ENCODE measurements at regions not wholly inside any gene's neighbourhood (a gene's known extent, or its start where the extent isn't known, plus 50 kb on each side); places are given as distances from the start of the nearest gene placed in this dataset.

DNA sequence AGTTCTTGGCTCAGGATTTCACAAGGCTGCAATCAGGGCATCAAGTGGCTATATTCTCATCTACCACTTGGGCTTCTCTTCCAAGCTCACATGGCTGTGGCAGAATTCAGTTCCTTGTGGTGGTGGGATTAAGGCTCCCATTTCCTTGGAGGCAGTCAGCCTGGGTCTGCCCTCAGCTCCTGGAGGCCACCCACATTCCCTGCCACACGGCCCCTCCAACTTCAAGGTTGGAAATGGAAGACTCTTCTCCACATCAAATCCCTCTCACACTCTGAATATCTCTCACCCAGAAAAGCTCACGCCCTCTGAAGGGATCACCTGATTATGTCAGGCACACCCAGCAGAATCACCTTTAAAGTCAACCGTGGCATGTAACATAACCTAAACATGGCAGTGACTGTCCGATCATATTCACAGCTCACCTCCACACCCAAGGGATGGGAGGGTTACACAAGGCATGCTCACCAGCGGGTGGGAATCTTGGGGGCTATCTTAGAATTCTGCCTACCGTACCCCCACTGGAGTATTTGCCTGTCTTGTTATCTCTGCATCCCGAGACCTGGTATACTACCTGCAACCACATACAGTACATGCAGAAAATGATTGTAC lies 256.2 kb upstream of the KLHL29 start:
- Histone ChIP-seq H3K36me3 (ENCODE audit: control insufficient read depth, insufficient read depth, low read length) (no peaks in the 10 kb centered on the region), H3K56ac (ENCODE audit: low read length) (no peak overlapping the region), H4K8ac (ENCODE audit: low read depth, low read length) (no peak overlapping the region), H2BK15ac (replicated peaks; ENCODE audit: low read depth) (no peak overlapping the region), H2AK5ac (ENCODE audit: low read length) (no peak overlapping the region), H3K4ac (ENCODE audit: low read depth, low read length) (no peak overlapping the region), H3K27me3 (ENCODE audit: insufficient read depth, low read length, poor library complexity) (no peaks in the 10 kb centered on the region), H3K18ac (ENCODE audit: low read length) (no peak overlapping the region), H3K23ac (ENCODE audit: low read length) (no peak overlapping the region), H3K79me1 (ENCODE audit: low read length) (no peaks in the 10 kb centered on the region), H3K4me3 (ENCODE audit: low read length) (no peak overlapping the region), H3K27ac (ENCODE audit: low read depth, low read length) (no peak overlapping the region), H2BK120ac (ENCODE audit: low read depth, low read length) (no peak overlapping the region), H3K4me2 (ENCODE audit: low read length) (no peak overlapping the region), H3K79me2 (ENCODE audit: control insufficient read depth, insufficient read depth, low read length) (no peaks in the 10 kb centered on the region), H3K4me1 (ENCODE audit: control insufficient read depth, low read depth, low read length) (no peaks in the 10 kb centered on the region), H2BK5ac (ENCODE audit: low read length) (no peak overlapping the region), H3K9ac (ENCODE audit: low read length) (no peak overlapping the region), H4K5ac (ENCODE audit: low read length) (no peak overlapping the region)
- no peak for DNase-seq
- WGBS (ENCODE audit: extremely low coverage, insufficient coverage, low lambda C conversion rate), result no CpG with 5 or more reads among the region's 7 CpGs

GRCh38 chr2:23131066-23131575 lies 253.9 kb upstream of the KLHL29 start:
- H2BK120ac ChIP-seq (ENCODE audit: low read depth, low read length), result no peak overlapping the region
- no peaks in the 10 kb centered on the region for H3K79me1 ChIP-seq (ENCODE audit: low read length)
- no peak overlapping the region for H3K4me3 ChIP-seq (ENCODE audit: low read length)
- H3K56ac ChIP-seq (ENCODE audit: low read length), result no peak overlapping the region
- no peak overlapping the region for H3K4ac ChIP-seq (ENCODE audit: low read depth, low read length)
- no peak overlapping the region for H2BK15ac ChIP-seq (replicated peaks; ENCODE audit: low read depth)
- H3K4me1 ChIP-seq (ENCODE audit: control insufficient read depth, low read depth, low read length), result peaks cover 3% of the 10 kb centered on the region
- no peak overlapping the region for H4K5ac ChIP-seq (ENCODE audit: low read length)
- H3K27me3 ChIP-seq (ENCODE audit: insufficient read depth, low read length, poor library complexity), result no peaks in the 10 kb centered on the region
- H2AK5ac ChIP-seq (ENCODE audit: low read length), result no peak overlapping the region
- no peak overlapping the region for H4K8ac ChIP-seq (ENCODE audit: low read depth, low read length)
- peak; percentile 54 for DNase-seq
- no peak overlapping the region for H3K9ac ChIP-seq (ENCODE audit: low read length)
- no peak overlapping the region for H3K27ac ChIP-seq (ENCODE audit: low read depth, low read length)
- no peak overlapping the region for H3K18ac ChIP-seq (ENCODE audit: low read length)
- no peak overlapping the region for H2BK5ac ChIP-seq (ENCODE audit: low read length)
- WGBS (ENCODE audit: extremely low coverage, insufficient coverage, low lambda C conversion rate), result no CpG with 5 or more reads among the region's 4 CpGs
- no peaks in the 10 kb centered on the region for H3K36me3 ChIP-seq (ENCODE audit: control insufficient read depth, insufficient read depth, low read length)
- H3K23ac ChIP-seq (ENCODE audit: low read length), result no peak overlapping the region
- H3K79me2 ChIP-seq (ENCODE audit: control insufficient read depth, insufficient read depth, low read length), result no peaks in the 10 kb centered on the region
- no peak overlapping the region for H3K4me2 ChIP-seq (ENCODE audit: low read length)

- Histone ChIP-seq H3K9ac (ENCODE audit: low read length) (no peak overlapping the region), H3K27ac (ENCODE audit: low read depth, low read length) (no peak overlapping the region), H4K8ac (ENCODE audit: low read depth, low read length) (no peak overlapping the region), H3K18ac (ENCODE audit: low read length) (no peak overlapping the region), H3K23ac (ENCODE audit: low read length) (no peak overlapping the region), H3K4ac (ENCODE audit: low read depth, low read length) (no peak overlapping the region), H3K4me2 (ENCODE audit: low read length) (no peak overlapping the region), H3K79me1 (ENCODE audit: low read length) (no peaks in the 10 kb centered on the region), H2BK5ac (ENCODE audit: low read length) (no peak overlapping the region), H3K36me3 (ENCODE audit: control insufficient read depth, insufficient read depth, low read length) (no peaks in the 10 kb centered on the region), H2BK15ac (replicated peaks; ENCODE audit: low read depth) (no peak overlapping the region), H3K56ac (ENCODE audit: low read length) (no peak overlapping the region), H2BK120ac (ENCODE audit: low read depth, low read length) (no peak overlapping the region), H3K79me2 (ENCODE audit: control insufficient read depth, insufficient read depth, low read length) (no peaks in the 10 kb centered on the region), H4K5ac (ENCODE audit: low read length) (no peak overlapping the region), H2AK5ac (ENCODE audit: low read length) (no peak overlapping the region), H3K4me3 (ENCODE audit: low read length) (no peak overlapping the region), H3K27me3 (ENCODE audit: insufficient read depth, low read length, poor library complexity) (no peaks in the 10 kb centered on the region), H3K4me1 (ENCODE audit: control insufficient read depth, low read depth, low read length) (peaks cover 3% of the 10 kb centered on the region)
- no CpG with 5 or more reads among the region's 2 CpGs for WGBS (ENCODE audit: extremely low coverage, insufficient coverage, low lambda C conversion rate)
- DNase-seq, result no peak
Observed at GRCh38 chr2:23132000-23132399, 253.0 kb upstream of the KLHL29 start.

DNA sequence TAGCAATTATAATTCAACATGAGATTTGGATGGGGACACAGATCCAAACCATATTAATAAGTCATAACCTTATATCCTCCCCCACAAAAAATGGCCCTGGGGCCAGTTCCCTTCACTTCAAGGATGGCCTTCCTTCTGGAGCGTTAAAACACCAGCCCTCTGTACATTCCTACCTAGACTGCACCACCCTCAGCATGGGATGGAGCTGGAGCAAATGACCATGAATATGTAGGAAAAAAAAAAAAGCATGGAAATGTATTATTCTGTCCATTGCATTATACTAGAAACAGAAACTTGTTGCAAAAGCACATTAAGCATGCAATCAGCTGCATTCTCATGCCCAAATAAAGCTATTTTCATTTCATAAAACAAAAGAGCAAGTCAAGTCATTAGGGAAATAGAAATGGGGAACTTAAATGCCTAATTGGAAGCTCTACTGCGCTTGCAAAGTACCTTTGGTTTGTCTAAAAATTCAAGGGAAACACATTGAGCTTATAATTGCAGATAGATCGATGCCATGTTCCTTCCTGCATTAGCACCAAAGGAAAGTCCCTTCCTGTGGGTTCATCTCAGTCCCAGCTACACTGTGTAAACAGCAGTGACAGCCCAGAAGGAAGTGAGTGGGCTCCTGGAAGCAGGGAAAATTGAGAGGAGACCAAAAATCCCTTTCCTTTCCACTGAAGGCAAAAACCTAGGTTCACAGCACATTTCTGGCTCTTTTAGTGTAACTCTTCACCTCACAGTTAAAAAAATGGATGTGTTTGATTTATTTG lies 252.0 kb upstream of the KLHL29 start:
- Histone ChIP-seq H3K4me2 (ENCODE audit: low read length) (no peak overlapping the region), H3K27ac (ENCODE audit: low read depth, low read length) (no peak overlapping the region), H3K18ac (ENCODE audit: low read length) (no peak overlapping the region), H2BK120ac (ENCODE audit: low read depth, low read length) (no peak overlapping the region), H3K23ac (ENCODE audit: low read length) (no peak overlapping the region), H3K4me1 (ENCODE audit: control insufficient read depth, low read depth, low read length) (peaks cover 3% of the 10 kb centered on the region), H4K8ac (ENCODE audit: low read depth, low read length) (no peak overlapping the region), H2AK5ac (ENCODE audit: low read length) (no peak overlapping the region), H3K79me1 (ENCODE audit: low read length) (no peaks in the 10 kb centered on the region), H4K5ac (ENCODE audit: low read length) (no peak overlapping the region), H3K27me3 (ENCODE audit: insufficient read depth, low read length, poor library complexity) (no peaks in the 10 kb centered on the region), H3K36me3 (ENCODE audit: control insufficient read depth, insufficient read depth, low read length) (no peaks in the 10 kb centered on the region), H3K9ac (ENCODE audit: low read length) (no peak overlapping the region), H3K4ac (ENCODE audit: low read depth, low read length) (no peak overlapping the region), H3K56ac (ENCODE audit: low read length) (no peak overlapping the region), H3K79me2 (ENCODE audit: control insufficient read depth, insufficient read depth, low read length) (no peaks in the 10 kb centered on the region), H2BK5ac (ENCODE audit: low read length) (no peak overlapping the region), H3K4me3 (ENCODE audit: low read length) (no peak overlapping the region), H2BK15ac (replicated peaks; ENCODE audit: low read depth) (no peak overlapping the region)
- DNase-seq, result no peak
- no CpG with 5 or more reads among the region's 3 CpGs for WGBS (ENCODE audit: extremely low coverage, insufficient coverage, low lambda C conversion rate)

DNA sequence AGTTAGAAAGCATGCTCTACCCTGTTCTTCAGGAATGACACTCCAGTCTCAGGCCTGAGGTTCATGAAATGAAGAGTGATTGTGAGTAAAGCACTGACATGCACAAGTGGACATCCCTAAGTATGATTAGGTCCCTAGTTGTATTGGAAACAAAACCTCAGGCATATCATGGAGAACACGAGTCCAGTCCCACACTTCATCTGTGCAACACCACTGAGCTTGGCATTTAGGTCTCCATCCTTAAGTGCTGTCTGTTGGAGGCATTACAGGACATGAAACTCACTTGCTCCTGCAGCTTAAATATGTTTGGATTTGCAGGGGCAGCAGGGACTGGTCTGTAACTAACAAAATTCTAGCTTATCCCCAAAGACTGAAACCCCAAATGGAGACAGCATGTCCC lies 250.3 kb upstream of the KLHL29 start:
- no peak overlapping the region for H4K5ac ChIP-seq (ENCODE audit: low read length)
- H3K27me3 ChIP-seq (ENCODE audit: insufficient read depth, low read length, poor library complexity), result no peaks in the 10 kb centered on the region
- no peak overlapping the region for H3K56ac ChIP-seq (ENCODE audit: low read length)
- H3K23ac ChIP-seq (ENCODE audit: low read length), result no peak overlapping the region
- H2BK15ac ChIP-seq (replicated peaks; ENCODE audit: low read depth), result no peak overlapping the region
- no peak overlapping the region for H3K4ac ChIP-seq (ENCODE audit: low read depth, low read length)
- H3K9ac ChIP-seq (ENCODE audit: low read length), result no peak overlapping the region
- WGBS (ENCODE audit: extremely low coverage, insufficient coverage, low lambda C conversion rate), result no CpG with 5 or more reads among the region's 1 CpG
- no peak overlapping the region for H2BK5ac ChIP-seq (ENCODE audit: low read length)
- H4K8ac ChIP-seq (ENCODE audit: low read depth, low read length), result no peak overlapping the region
- H3K4me3 ChIP-seq (ENCODE audit: low read length), result no peak overlapping the region
- H3K36me3 ChIP-seq (ENCODE audit: control insufficient read depth, insufficient read depth, low read length), result no peaks in the 10 kb centered on the region
- no peak overlapping the region for H2BK120ac ChIP-seq (ENCODE audit: low read depth, low read length)
- DNase-seq, result no peak
- H3K4me2 ChIP-seq (ENCODE audit: low read length), result no peak overlapping the region
- no peaks in the 10 kb centered on the region for H3K79me2 ChIP-seq (ENCODE audit: control insufficient read depth, insufficient read depth, low read length)
- peaks cover 3% of the 10 kb centered on the region for H3K4me1 ChIP-seq (ENCODE audit: control insufficient read depth, low read depth, low read length)
- no peak overlapping the region for H2AK5ac ChIP-seq (ENCODE audit: low read length)
- no peak overlapping the region for H3K27ac ChIP-seq (ENCODE audit: low read depth, low read length)
- no peak overlapping the region for H3K18ac ChIP-seq (ENCODE audit: low read length)
- no peaks in the 10 kb centered on the region for H3K79me1 ChIP-seq (ENCODE audit: low read length)
